GM10266 (cell line): ENCODE measurements at regions not wholly inside any gene's neighbourhood (a gene's known extent, or its start where the extent isn't known, plus 50 kb on each side); places are given as distances from the start of the nearest gene placed in this dataset.
A peak's percentile ranks its signal among the peaks of the same experiment; 100 is the strongest.

Experiments used
- DNase-seq: peaks from one replicate; pipeline ENCODE4 v3.0.0; 2012; ENCODE audit errors: extremely low spot score
- TF ChIP-seq, protein P1 (sequence below): IDR thresholded peaks from 2 replicates; pipeline ENCODE4 v1.5.1; 2012; ENCODE audit warnings: mild to moderate bottlenecking, low read depth; ENCODE audit not compliant: control insufficient read depth, insufficient read depth; ENCODE audit errors: missing control alignments

DNA sequence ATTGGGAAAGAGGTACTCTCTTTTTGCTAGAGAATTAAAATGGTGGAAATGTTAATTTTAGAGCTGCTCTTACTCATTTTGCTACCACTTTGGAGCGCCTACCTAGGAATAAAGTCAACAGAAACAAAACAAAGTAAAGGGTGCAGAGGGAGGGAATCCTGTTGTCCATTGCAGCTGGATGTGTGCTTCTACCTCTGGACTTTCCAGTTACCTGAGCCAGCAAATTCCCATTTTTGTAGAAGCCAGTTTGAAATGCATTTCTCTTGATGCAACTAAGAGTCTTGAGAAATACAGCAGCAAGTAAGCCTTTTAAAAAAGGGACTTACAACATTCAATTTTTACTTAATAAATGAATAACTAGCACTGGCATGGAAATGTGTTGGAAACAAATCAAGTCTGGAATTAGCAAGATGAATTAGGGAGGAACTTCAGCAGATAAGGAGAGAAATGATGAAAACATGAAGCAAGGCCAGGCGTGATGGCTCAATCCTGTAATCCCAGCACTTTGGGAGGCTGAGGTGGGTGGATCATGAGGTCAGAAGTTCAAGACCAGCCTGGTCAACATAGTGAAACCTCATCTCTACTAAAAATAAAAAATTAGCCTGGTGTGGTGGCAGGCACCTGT is 113.5 kb upstream of the CTTNBP2 start:
- DNase-seq: no peak
- TF ChIP-seq, protein P1, sequence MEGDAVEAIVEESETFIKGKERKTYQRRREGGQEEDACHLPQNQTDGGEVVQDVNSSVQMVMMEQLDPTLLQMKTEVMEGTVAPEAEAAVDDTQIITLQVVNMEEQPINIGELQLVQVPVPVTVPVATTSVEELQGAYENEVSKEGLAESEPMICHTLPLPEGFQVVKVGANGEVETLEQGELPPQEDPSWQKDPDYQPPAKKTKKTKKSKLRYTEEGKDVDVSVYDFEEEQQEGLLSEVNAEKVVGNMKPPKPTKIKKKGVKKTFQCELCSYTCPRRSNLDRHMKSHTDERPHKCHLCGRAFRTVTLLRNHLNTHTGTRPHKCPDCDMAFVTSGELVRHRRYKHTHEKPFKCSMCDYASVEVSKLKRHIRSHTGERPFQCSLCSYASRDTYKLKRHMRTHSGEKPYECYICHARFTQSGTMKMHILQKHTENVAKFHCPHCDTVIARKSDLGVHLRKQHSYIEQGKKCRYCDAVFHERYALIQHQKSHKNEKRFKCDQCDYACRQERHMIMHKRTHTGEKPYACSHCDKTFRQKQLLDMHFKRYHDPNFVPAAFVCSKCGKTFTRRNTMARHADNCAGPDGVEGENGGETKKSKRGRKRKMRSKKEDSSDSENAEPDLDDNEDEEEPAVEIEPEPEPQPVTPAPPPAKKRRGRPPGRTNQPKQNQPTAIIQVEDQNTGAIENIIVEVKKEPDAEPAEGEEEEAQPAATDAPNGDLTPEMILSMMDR: no peak

- DNase-seq: no peak
- TF ChIP-seq, protein P1: no peak
Observed at GRCh38 chr7:117990834-117991233, 117.6 kb upstream of the CTTNBP2 start.

DNA sequence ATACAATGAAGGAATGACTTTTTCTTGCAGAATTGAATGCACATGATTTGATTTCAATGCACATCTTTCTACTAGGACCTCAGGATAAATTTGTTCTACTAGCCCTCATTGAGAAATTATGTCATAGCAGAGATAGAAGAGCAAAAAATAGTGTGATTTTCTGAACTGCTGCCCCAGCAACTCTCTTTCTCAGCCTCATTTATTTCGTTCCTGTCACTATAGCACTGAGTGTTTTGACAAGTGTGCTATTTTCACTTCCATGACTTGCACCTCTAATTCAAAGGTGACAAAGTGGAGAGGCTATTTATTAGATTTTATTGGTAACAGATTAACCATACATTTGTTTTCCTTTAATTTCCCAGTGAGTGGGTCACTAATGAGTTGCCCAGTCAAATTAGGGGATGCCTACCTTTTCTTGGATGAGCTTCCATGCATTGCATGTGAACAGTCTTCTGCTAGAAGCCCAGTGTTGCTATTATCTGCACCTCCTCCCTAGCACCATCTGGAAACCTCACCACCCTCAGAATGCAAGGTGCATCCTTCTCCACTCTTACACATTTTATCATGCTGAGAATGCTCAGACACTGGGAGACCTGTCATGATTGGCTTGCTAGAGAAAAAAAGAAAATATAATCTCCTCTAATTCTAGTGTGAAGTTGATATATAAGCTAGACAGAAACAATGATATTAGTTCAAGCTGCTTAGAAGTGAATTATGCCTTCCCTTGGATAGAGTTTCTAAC is 119.6 kb upstream of the CTTNBP2 start:
- DNase-seq: no peak
- TF ChIP-seq, protein P1: no peak

DNA sequence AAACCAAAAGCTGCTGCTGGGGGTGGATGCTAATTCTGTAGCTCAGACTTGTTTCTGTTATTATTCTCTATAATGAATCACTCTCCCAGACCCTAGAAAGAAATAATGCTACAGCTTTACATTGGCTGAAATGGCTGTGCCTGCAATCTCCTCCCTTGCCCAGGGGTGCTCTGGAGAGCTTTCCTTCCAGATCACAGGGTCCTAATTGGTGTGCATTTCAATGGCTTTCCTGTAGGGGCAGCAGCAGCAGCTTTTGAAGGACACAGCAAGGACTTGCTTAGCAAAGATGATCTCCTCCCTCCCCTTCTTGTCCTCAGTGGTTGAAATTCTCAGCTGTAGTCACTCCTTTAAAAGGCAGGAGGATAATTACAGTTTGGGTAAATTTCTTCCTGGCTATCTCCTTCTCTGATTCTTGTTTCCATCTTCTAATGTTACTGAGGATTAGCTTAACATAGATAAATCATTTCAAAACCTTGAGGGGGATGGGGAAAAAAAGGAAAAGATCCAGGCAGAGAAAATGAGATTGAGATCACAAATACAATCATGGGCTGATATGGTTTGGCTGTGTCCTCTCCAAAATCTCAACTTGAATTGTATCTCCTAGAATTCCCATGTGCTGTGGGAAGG is 120.2 kb upstream of the CTTNBP2 start:
- TF ChIP-seq, protein P1: peak; percentile 58
- DNase-seq: peak; percentile 23

DNA sequence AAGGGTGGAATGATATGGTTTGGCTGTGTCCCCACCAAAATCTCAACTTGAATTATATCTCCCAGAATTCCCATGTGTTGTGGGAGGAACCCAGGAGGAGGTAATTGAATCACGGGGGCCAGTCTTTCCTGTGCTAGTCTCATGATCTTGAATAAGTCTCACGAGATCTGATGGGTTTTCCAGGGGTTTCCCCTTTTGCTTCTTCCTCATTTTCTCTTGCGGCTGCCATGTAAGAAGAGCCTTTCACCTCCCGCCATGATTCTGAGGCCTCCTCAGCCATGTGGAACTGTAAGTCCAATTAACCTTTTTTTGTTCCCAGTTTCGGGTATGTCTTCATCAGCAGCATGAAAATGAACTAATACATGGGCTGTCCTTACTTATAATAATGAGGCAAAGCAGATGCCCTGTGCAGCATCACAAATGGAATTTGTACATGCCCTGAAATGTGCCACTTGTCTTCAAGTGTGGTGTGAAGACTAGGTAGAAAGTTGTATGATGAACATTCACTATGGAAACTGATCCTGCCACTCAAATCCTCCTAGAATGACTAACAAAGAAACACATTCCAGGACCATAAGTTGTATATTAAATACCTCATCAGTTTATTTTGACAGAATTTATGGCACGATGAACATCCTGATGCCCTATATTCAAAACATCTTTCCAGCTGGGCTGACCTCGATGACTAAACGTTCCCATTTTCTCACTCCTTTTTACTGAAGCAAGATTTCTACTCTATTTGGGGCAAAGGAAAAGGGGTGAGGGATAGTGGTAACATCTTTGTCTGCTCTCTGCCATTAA is 122.8 kb upstream of the CTTNBP2 start:
- TF ChIP-seq, protein P1: no peak
- DNase-seq: no peak

GRCh38 chr7:117997862-117998825 is 124.9 kb upstream of the CTTNBP2 start:
- TF ChIP-seq, protein P1: no peak
- DNase-seq: no peak
